GM18505 (cell line): ENCODE measurements at regions not wholly inside any gene's neighbourhood (a gene's known extent, or its start where the extent isn't known, plus 50 kb on each side); places are given as distances from the start of the nearest gene placed in this dataset.

Source experiments
- ATAC-seq: cut with Tn5 transposase; IDR thresholded peaks from one replicate; pipeline ENCODE4 v1.9.1; 2021; ENCODE audit not compliant: unreplicated experiment
- POLR2A ChIP-seq: IDR thresholded peaks from 4 replicates; pipeline ENCODE4 v1.6.1; 2011; ENCODE audit warnings: borderline replicate concordance; ENCODE audit not compliant: insufficient read depth, insufficient read length; ENCODE audit errors: extremely low read depth

DNA sequence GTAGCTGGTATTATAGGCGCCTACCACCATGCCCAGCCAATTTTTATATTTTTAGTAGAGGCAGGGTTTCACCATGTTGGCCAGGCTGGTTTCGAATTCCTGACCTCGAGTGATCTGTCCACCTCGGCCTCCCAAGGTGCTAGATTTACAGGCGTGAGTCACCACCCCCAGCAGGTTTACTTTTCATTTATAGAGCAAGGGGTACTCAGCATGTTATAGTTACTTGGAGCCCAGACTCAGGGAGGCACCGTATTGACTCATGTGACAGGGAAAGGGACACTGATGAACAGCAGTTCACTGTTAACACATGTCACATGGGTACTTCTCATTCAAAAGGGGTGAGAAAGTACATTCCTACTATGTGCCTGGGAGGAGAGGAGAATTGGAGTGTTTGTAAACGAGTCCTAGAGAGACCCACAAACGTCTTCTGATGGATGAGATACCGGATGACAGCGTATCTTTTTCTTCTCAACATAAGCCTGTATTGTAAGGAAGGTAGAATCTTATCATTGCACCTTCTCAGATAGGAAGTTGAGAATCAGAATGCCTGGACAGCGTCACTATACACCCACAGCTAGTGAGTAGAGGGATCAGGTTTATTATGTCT lies 510.0 kb downstream of the USP25 start:
- ATAC-seq, result no peak
- no peak for TF ChIP-seq POLR2A

DNA sequence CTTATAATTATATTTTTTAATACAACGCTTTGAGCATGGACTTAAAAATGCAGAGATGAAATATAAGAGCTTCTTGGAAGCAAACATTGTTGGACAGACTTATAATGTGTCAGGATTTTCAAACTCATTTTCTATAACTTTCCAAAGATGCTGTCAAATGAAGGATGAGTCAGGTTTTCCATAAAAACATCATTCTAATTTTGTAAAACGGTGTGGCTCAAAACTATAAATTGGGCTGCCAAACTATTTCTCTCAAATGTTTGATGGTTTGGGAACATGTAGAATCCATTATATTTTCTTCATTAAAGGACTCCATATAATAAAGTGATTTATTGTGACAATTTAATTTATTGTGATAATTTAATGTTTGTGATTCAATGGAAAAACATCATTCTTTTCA lies 511.2 kb downstream of the USP25 start:
- no peak for ATAC-seq
- TF ChIP-seq POLR2A, result no peak

DNA sequence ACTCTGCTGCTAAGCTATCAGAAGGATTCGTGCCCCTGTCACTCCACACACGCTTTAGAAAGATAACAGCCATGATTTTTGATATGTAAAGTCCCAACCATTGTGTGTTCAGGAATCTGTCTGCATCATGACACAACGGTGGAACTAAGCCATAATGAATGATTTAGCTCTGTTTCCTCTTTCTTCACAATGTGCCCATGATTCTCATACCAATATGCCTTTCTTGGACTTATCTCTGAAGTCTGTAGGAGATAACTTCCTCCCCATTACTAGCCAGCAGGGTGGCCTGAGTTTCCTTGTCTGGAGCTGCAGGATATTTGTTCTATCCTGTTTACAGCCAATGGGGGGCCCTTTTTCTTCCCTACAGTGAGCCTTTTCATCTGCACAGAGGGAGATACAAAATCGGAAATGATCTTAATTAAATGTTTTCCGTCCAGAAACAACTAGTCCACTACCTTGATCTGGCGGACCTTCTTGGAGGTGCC lies 511.7 kb downstream of the USP25 start:
- TF ChIP-seq POLR2A, result no peak
- ATAC-seq, result no peak

DNA sequence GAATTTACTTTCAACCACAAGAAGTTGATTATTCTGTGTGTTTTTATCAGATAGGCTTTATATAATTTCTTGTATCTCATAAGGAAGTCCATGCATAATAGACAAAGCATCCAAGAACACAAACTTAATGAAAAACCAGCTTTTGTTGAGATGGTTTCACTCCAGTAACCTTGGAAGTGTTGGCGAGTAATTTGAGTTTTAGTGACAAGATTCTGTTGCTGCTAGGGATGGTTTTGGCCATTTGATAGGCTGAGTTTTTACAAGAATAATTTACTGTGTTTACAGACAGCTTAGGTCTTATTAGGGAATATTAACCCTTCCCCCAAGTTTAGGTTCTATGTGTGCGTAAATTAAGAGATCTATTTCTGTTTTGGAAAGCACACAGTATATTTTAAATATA lies 513.6 kb downstream of the USP25 start:
- no peak for ATAC-seq
- no peak for TF ChIP-seq POLR2A

DNA sequence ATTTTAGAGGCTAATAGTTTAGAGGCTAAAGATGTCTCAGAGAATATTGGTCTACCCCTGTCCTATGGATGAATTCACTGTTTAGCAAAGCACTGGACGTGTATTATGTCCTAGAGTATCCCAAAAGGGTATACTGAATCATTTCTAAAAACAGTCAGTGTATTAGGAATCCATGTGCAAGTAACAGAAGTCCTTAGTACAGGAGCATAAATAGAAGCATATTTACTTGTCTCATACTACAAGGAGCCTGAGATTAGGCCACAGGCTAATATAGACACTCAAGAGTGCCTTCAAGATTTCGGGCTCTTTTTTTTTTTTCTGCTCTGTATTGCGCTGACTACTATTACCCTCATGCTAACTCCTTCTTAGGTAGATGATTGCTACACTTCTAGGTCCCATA lies 518.9 kb downstream of the USP25 start:
- no peak for ATAC-seq
- TF ChIP-seq POLR2A, result no peak

DNA sequence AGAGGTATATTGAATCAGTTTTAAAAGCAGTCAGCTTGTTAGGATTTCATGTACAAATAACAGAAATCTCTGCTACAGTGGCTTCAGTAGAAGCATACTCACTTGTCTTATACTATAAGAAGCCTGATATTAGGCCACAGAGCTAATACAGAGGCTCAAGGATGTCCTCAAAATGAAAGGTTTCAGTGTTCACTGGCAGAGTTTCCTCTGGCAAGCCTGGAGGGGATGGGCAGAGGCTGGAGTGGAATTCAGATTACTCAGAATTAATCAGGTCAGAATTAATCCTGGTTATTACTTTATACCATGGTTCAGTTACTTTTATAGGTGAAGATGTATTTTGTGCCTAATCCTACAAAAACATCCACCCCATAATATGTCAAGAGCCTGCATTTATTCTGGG lies 520.5 kb downstream of the USP25 start:
- no peak for ATAC-seq
- TF ChIP-seq POLR2A, result no peak

DNA sequence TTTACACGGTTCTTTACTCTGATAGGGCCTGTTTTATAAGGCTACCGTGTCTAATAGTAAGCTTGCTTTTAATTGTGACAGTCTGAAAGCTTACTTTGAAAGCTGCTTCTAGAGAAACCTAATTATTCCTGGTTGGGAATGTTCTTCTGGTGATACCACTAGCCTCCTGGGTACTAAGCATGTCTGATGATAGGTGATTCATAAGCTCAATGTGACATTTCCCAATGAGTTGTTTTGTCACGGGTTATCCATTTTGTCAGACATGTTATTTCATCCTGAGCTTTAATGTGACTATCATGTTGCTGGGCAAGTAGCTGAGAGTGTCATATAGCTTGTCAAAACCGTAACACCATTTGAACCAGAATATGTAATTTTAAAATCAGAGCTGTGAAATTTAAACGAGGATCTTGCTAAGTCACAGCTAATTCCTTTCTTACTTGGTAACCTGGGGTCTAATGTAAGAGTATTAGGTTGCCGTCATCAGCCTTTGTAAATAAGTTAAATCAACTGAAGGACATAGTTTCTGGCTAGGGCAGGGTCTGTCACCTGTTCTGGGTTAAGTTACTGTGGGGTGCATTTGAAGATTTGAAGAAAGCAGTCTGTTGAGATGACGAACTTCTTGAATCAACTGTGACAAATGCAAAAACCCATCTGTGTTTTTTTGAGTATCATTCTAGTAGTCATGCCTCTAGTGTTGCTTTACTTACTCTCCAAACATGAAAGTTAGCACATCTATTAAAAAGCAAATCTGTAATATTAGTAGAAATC lies 529.2 kb downstream of the USP25 start:
- ATAC-seq, result no peak
- no peak for TF ChIP-seq POLR2A

DNA sequence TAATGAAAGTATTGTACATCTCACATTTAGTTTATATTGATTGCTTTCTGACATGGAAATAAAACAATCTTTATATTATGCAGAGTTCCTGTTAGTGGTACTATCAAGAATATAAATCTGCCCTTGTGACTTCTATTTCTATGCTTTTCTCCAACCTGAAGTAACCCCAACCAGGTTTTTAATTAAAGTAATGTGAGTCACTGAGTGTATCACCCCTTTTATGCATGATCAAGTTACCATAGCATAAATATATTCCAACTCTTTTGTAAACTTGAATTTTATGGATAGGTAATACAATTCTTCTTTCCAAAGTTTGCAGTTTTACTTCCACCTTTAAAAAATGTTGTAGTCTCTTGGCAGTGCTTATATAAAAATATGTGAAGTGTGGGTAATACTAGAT lies 532.3 kb downstream of the USP25 start:
- ATAC-seq, result no peak
- no peak for TF ChIP-seq POLR2A

DNA sequence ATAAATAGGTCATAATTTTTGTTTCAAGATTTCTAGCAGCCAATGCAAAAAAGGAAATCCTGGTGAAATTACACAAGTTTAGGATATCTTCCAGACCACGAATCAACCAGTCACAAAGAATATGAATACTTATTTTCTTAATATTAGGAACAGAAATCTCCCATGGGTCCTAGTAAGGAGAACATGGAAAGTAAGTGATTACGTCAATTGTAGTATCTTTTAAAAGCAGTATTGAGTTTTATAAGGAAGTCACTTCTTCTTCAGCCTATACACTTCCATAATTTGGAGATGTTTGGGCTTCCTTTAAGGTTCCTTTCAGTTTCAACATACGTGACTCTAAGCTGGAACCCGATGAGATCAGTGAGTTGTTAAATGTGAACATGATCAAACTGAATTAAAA lies 534.5 kb downstream of the USP25 start:
- no peak for ATAC-seq

DNA sequence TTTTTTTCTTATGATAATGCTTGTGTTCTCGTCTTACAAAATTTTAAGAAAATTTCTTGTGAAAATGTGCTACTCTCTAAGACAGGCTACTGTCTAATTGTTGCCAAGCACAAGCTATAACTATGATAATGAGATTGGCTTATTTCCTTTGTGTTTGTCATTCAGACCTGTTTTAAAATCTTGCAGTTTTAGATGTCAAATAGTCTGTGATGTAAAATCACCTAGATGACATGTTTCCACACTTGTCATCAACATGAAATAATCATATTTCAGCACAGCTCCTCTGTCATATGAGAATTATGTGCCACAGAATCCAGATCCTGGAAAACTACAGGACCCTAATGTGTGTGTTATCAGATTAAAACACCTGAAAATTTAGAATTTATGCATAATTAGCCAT lies 539.7 kb downstream of the USP25 start:
- ATAC-seq, result no peak
- TF ChIP-seq POLR2A, result no peak

More for the DNA sequence above, 534.5 kb downstream of the USP25 start:
- no peak for TF ChIP-seq POLR2A

DNA sequence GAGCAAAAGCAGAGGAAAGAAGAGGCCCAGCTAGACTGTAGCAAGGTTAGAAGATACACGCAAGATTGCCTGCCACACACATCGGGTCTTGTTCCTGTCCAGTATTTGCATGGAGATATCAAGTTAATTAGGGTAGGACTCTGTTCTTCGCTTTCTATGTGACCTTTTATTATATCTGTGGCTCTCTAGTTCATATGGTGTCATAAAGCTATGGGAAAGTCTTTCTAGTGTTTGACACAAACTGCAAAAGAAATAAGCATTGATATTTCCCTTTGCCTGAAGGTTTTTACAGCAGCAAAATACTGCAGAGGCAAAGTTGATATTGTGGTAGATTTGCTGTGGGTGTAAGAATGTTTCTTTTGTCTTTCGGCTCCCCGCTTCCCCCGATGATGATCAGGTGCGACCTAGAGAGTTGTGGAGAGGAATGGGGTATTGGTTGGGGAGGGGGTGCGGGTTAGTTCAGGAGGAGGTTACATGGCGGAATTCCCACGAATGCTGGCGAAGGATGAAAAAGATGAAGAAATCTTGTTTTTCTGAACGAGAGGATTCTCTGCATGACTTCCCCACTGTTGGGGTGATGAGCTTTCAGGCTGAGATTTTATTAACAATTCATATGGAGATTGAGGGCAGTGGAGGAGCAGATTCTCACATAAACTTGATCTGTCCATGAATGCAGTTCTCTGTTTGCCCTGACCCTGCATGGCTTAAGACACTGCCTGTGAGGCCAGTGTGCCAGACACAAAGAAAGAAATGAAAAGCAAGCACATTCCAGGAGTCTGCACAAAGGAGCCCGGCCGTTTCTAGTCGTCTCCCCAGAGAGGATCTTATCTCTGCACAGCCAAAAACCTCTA lies 550.2 kb downstream of the USP25 start:
- TF ChIP-seq POLR2A, result no peak
- no peak for ATAC-seq

DNA sequence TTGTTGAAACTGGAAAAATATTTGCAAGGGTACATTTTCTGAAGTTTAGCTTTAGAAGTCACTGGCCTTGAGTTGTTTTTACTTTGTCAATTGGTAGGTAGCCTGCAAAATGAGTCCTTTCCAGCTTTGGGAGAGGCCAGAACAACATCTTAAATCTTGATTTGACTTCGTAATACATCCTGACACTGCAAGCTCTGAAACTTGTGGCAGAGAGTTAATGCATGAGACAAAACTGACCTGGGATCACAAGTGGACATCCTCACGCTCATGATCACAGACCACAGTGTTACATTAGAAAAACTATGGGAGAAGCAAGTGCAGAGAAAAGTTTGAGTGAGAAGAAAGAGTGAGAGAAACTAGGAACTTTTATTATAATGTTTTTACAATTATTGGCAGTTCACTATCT lies 550.9 kb downstream of the USP25 start:
- no peak for ATAC-seq
- TF ChIP-seq POLR2A, result no peak

DNA sequence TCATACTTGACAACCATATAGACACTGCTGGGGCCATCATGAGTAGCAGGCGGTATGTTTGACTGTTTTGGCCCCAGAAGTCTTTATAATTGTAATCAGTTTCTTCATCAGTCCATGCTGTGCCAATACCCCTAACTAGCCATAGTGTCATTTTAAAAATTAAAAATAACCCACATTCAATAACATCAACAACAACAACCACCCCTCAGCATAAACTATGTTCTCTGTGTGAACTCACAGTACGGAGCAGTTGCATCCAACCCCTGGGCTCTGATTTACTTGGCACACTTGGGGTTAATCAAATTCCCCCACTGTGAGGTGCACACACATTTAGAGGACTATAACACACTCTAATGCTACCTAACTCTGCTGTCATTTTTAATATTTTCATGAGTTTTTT lies 553.7 kb downstream of the USP25 start:
- TF ChIP-seq POLR2A, result no peak
- ATAC-seq, result no peak

DNA sequence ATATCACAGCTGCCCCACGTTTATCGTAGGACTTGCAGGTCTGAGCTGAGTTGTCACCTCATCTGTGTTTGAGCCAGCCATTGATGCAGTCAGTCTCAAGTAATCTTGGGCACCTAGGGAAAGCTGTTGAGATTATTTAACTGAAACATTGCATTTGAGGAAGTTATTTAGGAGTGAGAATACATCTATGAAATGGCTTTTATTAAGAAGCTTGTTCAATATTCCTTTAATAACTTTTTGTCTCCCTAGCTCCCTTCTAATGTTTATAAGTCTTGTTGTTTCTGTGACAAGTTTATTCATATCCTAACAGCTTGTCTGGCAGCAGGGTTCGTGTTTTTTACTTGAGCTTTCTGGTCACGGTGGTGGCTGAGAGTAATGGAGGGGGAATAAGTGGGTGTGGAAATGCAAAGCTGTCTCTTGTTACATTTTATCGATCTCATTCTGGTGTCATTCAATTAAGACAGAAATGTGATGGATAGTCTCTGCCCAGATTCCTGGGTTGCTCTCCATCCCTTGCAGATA lies 555.9 kb downstream of the USP25 start:
- TF ChIP-seq POLR2A, result no peak
- no peak for ATAC-seq

DNA sequence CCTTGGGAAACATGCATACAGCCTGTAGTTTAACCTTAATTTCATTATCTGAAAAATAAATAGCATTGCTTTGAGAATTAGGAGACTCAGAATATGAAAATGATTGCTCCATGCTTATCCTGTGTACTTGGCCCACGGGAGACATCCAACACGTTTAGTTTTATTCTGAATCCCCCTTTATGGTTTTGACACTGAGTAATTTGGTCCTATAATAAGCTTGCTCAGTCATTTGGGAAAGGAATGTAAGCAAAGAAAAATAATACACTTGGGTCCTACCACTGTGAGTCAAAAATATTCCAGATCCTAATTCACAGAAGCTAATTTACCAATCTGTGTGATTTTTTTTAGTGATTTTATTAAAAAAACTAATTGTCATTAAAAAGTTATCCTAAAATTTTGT lies 557.3 kb downstream of the USP25 start:
- ATAC-seq, result no peak
- no peak for TF ChIP-seq POLR2A
